Heart left ventricle (tissue), 16 donors: ENCODE measurements at regions not wholly inside any gene's neighbourhood (a gene's known extent, or its start where the extent isn't known, plus 50 kb on each side); places are given as distances from the start of the nearest gene placed in this dataset.

Experiments used
- ATAC-seq, 4 donors: fragments of 200-7000 bp; cut with Tn5 transposase; one replicate each; pipeline ENCODE4 v1.9.1; 2020 to 2022; ENCODE audit warnings: moderate library complexity in 4 of 4, mild to moderate bottlenecking in 3 of 4, moderate number of reproducible peaks in 1 of 4
- DNase-seq, 5 donors: peaks; one replicate each; pipeline ENCODE4 v3.0.0-alpha.2; 2020
- H3K27ac ChIP-seq, 12 donors: fragments of 200-600 bp; sonication (generic) in 4 of 12; one replicate each; pipeline versions ENCODE4 v1.5.0 to v1.8.0; 2016 to 2022; ENCODE audit warnings: mild to moderate bottlenecking in 2 of 12
- H3K27me3 ChIP-seq, 9 donors: fragments of 200-600 bp; sonication (generic) in 2 of 9; one replicate each; pipeline versions ENCODE4 v1.5.1 to v1.8.0; 2016 to 2022; ENCODE audit warnings: mild to moderate bottlenecking in 3 of 9
- H3K36me3 ChIP-seq, 9 donors: fragments of 200-600 bp; sonication (generic) in 2 of 9; one replicate each; pipeline versions ENCODE4 v1.5.0 to v1.8.0; 2018 to 2022; ENCODE audit warnings: mild to moderate bottlenecking in 2 of 9
- H3K4me1 ChIP-seq, 12 donors: fragments of 200-600 bp; sonication (generic) in 4 of 12; one replicate each; pipeline versions ENCODE4 v1.5.0 to v1.8.0; 2016 to 2022; ENCODE audit warnings: mild to moderate bottlenecking in 3 of 12
- H3K4me3 ChIP-seq, 12 donors: fragments of 200-600 bp; sonication (generic) in 4 of 12; one replicate each; pipeline versions ENCODE4 v1.5.0 to v1.8.0; 2017 to 2022; ENCODE audit warnings: mild to moderate bottlenecking in 9 of 12, moderate library complexity in 4 of 12
- H3K9me3 ChIP-seq, 12 donors: fragments of 200-600 bp; sonication (generic) in 4 of 12; one replicate each; pipeline versions ENCODE4 v1.5.0 to v1.8.0; 2016 to 2022; ENCODE audit warnings: mild to moderate bottlenecking in 1 of 12
- CTCF ChIP-seq, 12 donors: fragments of 200-600 bp; sonication (generic) in 4 of 12; IDR thresholded peaks; one replicate each; pipeline versions ENCODE4 v1.5.0 to v1.8.0; 2018 to 2022; ENCODE audit warnings: antibody characterized with exemption in 12 of 12, mild to moderate bottlenecking in 5 of 12
- POLR2A ChIP-seq, 2 donors: fragments of 450-650 bp; IDR thresholded peaks; one replicate each; pipeline ENCODE4 v1.6.1; 2017; ENCODE audit warnings: antibody characterized with exemption in 2 of 2, mild to moderate bottlenecking in 2 of 2, moderate library complexity in 2 of 2
- WGBS, 4 donors: extraction: QIAGEN DNeasy Blood & Tissue Kit in 2 of 4; methylation state at CpG; one replicate each; pipeline versions ENCODE4 v1.1.5 to v1.1.7; 2013 to 2018; 5-methylcytosine and 5-hydroxymethylcytosine counted together
- intact Hi-C, 10 donors: fragments of 100-400 bp; cut with DNase I; formaldehyde crosslinking; loops; one replicate each; pipeline versions ENCODE4 v1.11.1 to v1.14.2; 2022
- donor health status: ischemic (EF 13 %, LVEDD 7.1; RV severe dilation, severe dysfunction).
- donor health status: healthy with polysubstance abuse.
- donor health status: DM: no; HTN: yes; CAD: no.
- donor health status: DM: no; HTN: no; CAD: no.
- donor health status: ischemic (EF 25% LVEDD 6.9; RV normal size, moderate dysfunction).
- donor health status: ischemic (EF 25% LVEDD 5.7; RV mildly dilated, moderate dysfunction).
- donor health status: healthy.
- donor health status: DM: yes; HTN: yes; CAD: no.
- donor health status: ischemic (EF 35%, LVEDD 5.7; RV mildly dilated, moderate dysfunction).
- donor health status: nonischemic (EF 11% LVEDD 7.7; RV severe dilation, severe dysfunction).
- donor health status: DM: yes; HTN: yes; CAD: no.
- donor health status: PGD.
- donor health status: ischemic (EF 29% LVEDD 5.4; RV normal size, mild dysfunction).
- donor health status: nonischemic (EF 23%, LVEDD 6.1; RV moderate dilation, normal function).

DNA sequence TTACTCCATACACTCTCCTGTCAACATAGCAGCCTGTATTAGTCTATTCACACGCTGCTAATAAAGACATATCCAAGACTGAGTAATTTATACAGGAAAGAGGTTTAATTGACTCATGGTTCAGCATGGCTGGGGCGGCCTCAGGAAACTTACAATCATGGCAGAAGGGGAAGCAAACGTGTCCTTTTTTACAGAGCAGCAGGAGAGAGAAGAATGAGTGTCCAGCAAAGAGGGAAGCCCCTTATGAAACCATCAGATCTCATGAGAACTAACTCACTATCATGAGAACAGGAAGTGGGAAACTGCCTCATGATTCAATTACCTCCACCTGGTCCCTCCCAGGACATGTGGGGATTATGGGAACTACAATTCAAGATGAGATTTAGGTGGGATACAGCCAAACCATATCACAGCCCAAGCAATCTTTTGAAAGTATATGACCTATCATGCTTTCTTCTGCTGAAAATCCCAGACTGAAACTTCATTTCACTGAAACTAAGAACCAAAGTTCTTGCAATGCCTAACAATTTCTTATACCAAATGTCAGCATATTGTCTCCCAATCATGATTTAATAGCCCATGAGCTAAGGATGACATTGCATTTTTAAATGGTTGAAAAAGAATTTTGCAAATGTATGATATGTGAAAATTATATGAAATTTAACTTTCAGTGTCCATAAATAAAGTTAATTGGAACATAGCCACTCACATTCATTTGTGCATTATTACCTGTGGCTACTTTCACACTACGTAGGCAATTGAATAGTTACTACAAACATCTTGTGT lies 686.8 kb upstream of the ZEB2 start:
- no peaks in the 10 kb centered on the region for H3K36me3 ChIP-seq
- H3K9me3 ChIP-seq: peaks cover 0 to 12% (median 7%) of the 10 kb centered on the region in 12 donors
- H3K4me3 ChIP-seq: no peak overlapping the region
- TF ChIP-seq POLR2A (IDR thresholded peaks at IDR 0.05): no peak
- no peak for TF ChIP-seq CTCF (IDR thresholded peaks at IDR 0.05)
- intact Hi-C loops: no loop called here
- ATAC-seq (no peak), DNase-seq (no peak)
- no peak overlapping the region for H3K27ac ChIP-seq
- WGBS, 4 donors: 62 to 72% (median 66%) methylated on average over 4 of the region's 4 CpGs
- no peaks in the 10 kb centered on the region for H3K4me1 ChIP-seq
- no peaks in the 10 kb centered on the region for H3K27me3 ChIP-seq

DNA sequence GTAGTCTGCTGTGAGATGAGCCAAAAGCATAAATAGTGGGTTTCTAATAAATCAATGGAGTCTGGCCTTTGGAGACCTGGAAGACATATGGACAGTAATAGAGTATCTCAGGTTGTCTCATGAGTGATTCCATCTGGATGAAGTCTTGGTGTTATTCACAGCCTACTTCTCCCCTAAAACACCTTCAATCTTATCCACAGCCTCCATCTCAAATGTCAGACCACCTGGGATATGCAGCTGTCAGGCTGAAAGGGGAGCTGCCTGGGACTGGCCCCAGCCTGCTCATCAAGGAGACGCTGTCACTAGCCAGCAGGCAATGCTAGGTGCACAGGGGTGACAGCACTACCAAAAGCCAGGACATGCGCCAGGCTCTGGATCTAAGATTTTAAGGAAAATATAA lies 684.0 kb upstream of the ZEB2 start:
- Histone ChIP-seq H3K36me3 (no peaks in the 10 kb centered on the region), H3K4me3 (no peak overlapping the region), H3K4me1 (peaks cover 0 to 2% (median 0%) of the 10 kb centered on the region in 12 donors), H3K27ac (no peak overlapping the region), H3K9me3 (no peaks in the 10 kb centered on the region), H3K27me3 (no peaks in the 10 kb centered on the region)
- intact Hi-C loops: no loop called here
- ATAC-seq (no peak), DNase-seq (no peak)
- TF ChIP-seq POLR2A (IDR thresholded peaks at IDR 0.05) (no peak), CTCF (IDR thresholded peaks at IDR 0.05) (no peak)
- WGBS, 4 donors: 84 to 92% (median 91%) methylated on average over 2 of the region's 2 CpGs

- no peak for TF ChIP-seq CTCF (IDR thresholded peaks at IDR 0.05)
- intact Hi-C loops: no loop called here
- 87 to 93% (median 89%) methylated on average over 6 of the region's 6 CpGs for WGBS, 4 donors
Observed at GRCh38 chr2:145199827-145200706, 680.1 kb upstream of the ZEB2 start.

DNA sequence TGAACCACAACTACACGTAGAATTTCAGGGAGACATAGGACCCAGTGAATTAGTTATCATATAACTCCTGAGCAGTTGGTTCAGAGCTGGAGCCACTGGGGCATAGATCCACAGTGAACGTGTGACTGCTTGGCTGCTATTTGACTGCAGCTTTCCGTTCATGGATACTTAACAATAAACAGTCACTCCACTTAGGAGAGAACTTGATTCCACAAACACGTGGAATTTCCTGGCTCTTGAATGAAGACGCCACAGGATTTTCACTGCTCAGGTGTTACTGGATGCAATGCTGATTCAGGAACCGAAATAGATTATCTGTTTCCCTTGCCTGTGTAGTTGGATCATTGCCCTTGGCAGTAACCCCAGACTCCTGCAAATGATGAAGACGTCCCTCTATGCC lies 679.1 kb upstream of the ZEB2 start:
- intact Hi-C loops: no loop called here
- Histone ChIP-seq H3K4me1 (peaks cover 0 to 2% (median 0%) of the 10 kb centered on the region in 12 donors), H3K27ac (no peak overlapping the region), H3K36me3 (no peaks in the 10 kb centered on the region), H3K27me3 (no peaks in the 10 kb centered on the region), H3K4me3 (no peak overlapping the region), H3K9me3 (no peaks in the 10 kb centered on the region)
- TF ChIP-seq CTCF (IDR thresholded peaks at IDR 0.05) (no peak), POLR2A (IDR thresholded peaks at IDR 0.05) (no peak)
- no peak for DNase-seq
- WGBS, 4 donors: 27 to 32% (median 31%) methylated on average over 7 of the region's 7 CpGs
- peak in 3 of 4 donors; percentile 53 to 89 (median 66) for ATAC-seq

More at GRCh38 chr2:145199827-145200706, 680.1 kb upstream of the ZEB2 start:
- H3K36me3 ChIP-seq: no peaks in the 10 kb centered on the region
- ATAC-seq (no peak), DNase-seq (no peak)
- peaks cover 0 to 2% (median 0%) of the 10 kb centered on the region in 12 donors for H3K4me1 ChIP-seq
- H3K4me3 ChIP-seq: no peak overlapping the region
- no peaks in the 10 kb centered on the region for H3K27me3 ChIP-seq
- H3K9me3 ChIP-seq: no peaks in the 10 kb centered on the region
- H3K27ac ChIP-seq: no peak overlapping the region
